ENCODE measurements at regions not wholly inside any gene's neighbourhood (a gene's known extent, or its start where the extent isn't known, plus 50 kb on each side); places are given as distances from the start of the nearest gene placed in this dataset.

GRCh38 chr9:3628239-3628638 lies 102.4 kb upstream of the RFX3 start (continued):
- TF ChIP-seq YY1 (IDR thresholded peaks at IDR 0.05; ENCODE audit: low read depth): no peak
- no peak for TF ChIP-seq CHD2 (IDR thresholded peaks at IDR 0.05; ENCODE audit: low read length, partially characterized antibody)
- TF ChIP-seq EP300 (IDR thresholded peaks at IDR 0.05; ENCODE audit: borderline replicate concordance in 1 of 2, low read depth in 1 of 2, low read length in 1 of 2): no peak
- TF ChIP-seq GABPA (IDR thresholded peaks at IDR 0.05; ENCODE audit: low read depth): no peak
- no peak for TF ChIP-seq RCOR1 (IDR thresholded peaks at IDR 0.05; ENCODE audit: low read length)

GRCh38 chr9:3608011-3608410 lies 82.2 kb upstream of the RFX3 start:
- no peaks in the 10 kb centered on the region for H3F3A ChIP-seq (replicated peaks; ENCODE audit: insufficient read depth)
- H3K4me1 ChIP-seq (ENCODE audit: control insufficient read depth in 1 of 2, insufficient read depth in 2 of 2, low read depth in 1 of 2, low read length in 1 of 2): no peaks in the 10 kb centered on the region
- H3K36me3 ChIP-seq (replicated peaks in 1 of 2; ENCODE audit: control insufficient read depth in 1 of 2, insufficient read depth in 2 of 2, low read length in 1 of 2): no peaks in the 10 kb centered on the region
- no peaks in the 10 kb centered on the region for H3K27me3 ChIP-seq (ENCODE audit: insufficient read depth)
- WGBS (ENCODE audit: low lambda C conversion rate): 86% methylated on average over 5 of the region's 5 CpGs
- H3K4me2 ChIP-seq: no peak overlapping the region
- POLR2A ChIA-PET: no interaction called here
- no peaks in the 10 kb centered on the region for H3K9me3 ChIP-seq
- TF ChIP-seq USF2 (IDR thresholded peaks at IDR 0.05; ENCODE audit: borderline replicate concordance, low read depth, low read length) (no peak), MXI1 (IDR thresholded peaks at IDR 0.05; ENCODE audit: low read depth, low read length) (no peak), REST (IDR thresholded peaks at IDR 0.05; ENCODE audit: low read depth, low read length) (no peak), JUND (IDR thresholded peaks at IDR 0.05) (no peak)
- no peaks in the 10 kb centered on the region for H3K9me2 ChIP-seq
- H3K79me2 ChIP-seq (ENCODE audit: insufficient read depth): no peaks in the 10 kb centered on the region
- CTCF ChIA-PET: interaction anchor here (1.5 kb wide), 1 partner anchor 44 kb away, joined by 3 read pairs; no protein-coding TSS in a partner anchor
- no peak overlapping the region for H2AFZ ChIP-seq (ENCODE audit: low read depth)
- H3K9ac ChIP-seq: no peak overlapping the region
- no peak overlapping the region for H3K27ac ChIP-seq (ENCODE audit: low read depth in 2 of 2, low read length in 1 of 2)
- DNase-seq: no peak
- H4K20me1 ChIP-seq (ENCODE audit: insufficient read depth): no peaks in the 10 kb centered on the region
- H3K4me3 ChIP-seq (ENCODE audit: low read depth in 2 of 2, low read length in 1 of 2): no peak overlapping the region

- Histone ChIP-seq H3K4me3 (ENCODE audit: low read depth in 2 of 2, low read length in 1 of 2) (no peak overlapping the region), H3K79me2 (ENCODE audit: insufficient read depth) (no peaks in the 10 kb centered on the region), H4K20me1 (ENCODE audit: insufficient read depth) (no peaks in the 10 kb centered on the region), H2AFZ (ENCODE audit: low read depth) (no peak overlapping the region), H3K36me3 (replicated peaks in 1 of 2; ENCODE audit: control insufficient read depth in 1 of 2, insufficient read depth in 2 of 2, low read length in 1 of 2) (no peaks in the 10 kb centered on the region), H3K9me3 (no peaks in the 10 kb centered on the region), H3K27ac (ENCODE audit: low read depth in 2 of 2, low read length in 1 of 2) (no peak overlapping the region), H3K4me2 (no peak overlapping the region), H3K4me1 (ENCODE audit: control insufficient read depth in 1 of 2, insufficient read depth in 2 of 2, low read depth in 1 of 2, low read length in 1 of 2) (no peaks in the 10 kb centered on the region), H3K27me3 (ENCODE audit: insufficient read depth) (no peaks in the 10 kb centered on the region), H3K9me2 (no peaks in the 10 kb centered on the region), H3K9ac (no peak overlapping the region), H3F3A (replicated peaks; ENCODE audit: insufficient read depth) (no peaks in the 10 kb centered on the region)
- no peak for TF ChIP-seq FOSL2 (IDR thresholded peaks at IDR 0.05; ENCODE audit: borderline replicate concordance, low read depth)
- TF ChIP-seq TCF12 (IDR thresholded peaks at IDR 0.05): no peak
- no peak for TF ChIP-seq EP300 (IDR thresholded peaks at IDR 0.05; ENCODE audit: borderline replicate concordance in 1 of 2, low read depth in 1 of 2, low read length in 1 of 2)
- TF ChIP-seq EZH2phosphoT487 (IDR thresholded peaks at IDR 0.05; ENCODE audit: borderline replicate concordance, low read depth): no peak
- TF ChIP-seq POLR2AphosphoS5 (IDR thresholded peaks at IDR 0.05; ENCODE audit: low read depth, low read length): no peak
- TF ChIP-seq, protein P1, sequence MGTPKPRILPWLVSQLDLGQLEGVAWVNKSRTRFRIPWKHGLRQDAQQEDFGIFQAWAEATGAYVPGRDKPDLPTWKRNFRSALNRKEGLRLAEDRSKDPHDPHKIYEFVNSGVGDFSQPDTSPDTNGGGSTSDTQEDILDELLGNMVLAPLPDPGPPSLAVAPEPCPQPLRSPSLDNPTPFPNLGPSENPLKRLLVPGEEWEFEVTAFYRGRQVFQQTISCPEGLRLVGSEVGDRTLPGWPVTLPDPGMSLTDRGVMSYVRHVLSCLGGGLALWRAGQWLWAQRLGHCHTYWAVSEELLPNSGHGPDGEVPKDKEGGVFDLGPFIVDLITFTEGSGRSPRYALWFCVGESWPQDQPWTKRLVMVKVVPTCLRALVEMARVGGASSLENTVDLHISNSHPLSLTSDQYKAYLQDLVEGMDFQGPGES (IDR thresholded peaks at IDR 0.05; ENCODE audit: low read depth, low read length): no peak
- TF ChIP-seq, protein P2, sequence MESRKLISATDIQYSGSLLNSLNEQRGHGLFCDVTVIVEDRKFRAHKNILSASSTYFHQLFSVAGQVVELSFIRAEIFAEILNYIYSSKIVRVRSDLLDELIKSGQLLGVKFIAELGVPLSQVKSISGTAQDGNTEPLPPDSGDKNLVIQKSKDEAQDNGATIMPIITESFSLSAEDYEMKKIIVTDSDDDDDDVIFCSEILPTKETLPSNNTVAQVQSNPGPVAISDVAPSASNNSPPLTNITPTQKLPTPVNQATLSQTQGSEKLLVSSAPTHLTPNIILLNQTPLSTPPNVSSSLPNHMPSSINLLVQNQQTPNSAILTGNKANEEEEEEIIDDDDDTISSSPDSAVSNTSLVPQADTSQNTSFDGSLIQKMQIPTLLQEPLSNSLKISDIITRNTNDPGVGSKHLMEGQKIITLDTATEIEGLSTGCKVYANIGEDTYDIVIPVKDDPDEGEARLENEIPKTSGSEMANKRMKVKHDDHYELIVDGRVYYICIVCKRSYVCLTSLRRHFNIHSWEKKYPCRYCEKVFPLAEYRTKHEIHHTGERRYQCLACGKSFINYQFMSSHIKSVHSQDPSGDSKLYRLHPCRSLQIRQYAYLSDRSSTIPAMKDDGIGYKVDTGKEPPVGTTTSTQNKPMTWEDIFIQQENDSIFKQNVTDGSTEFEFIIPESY (IDR thresholded peaks at IDR 0.05; ENCODE audit: borderline replicate concordance, low read depth): no peak
- no peak for TF ChIP-seq SMC3 (IDR thresholded peaks at IDR 0.05; ENCODE audit: low read depth, low read length)
- TF ChIP-seq RFX5 (IDR thresholded peaks at IDR 0.05; ENCODE audit: low read length): no peak
- no peak for TF ChIP-seq JUND (IDR thresholded peaks at IDR 0.05)
- ChIA-PET CTCF (no interaction called here), POLR2A (no interaction called here)
- no peak for DNase-seq
- WGBS (ENCODE audit: low lambda C conversion rate): 73% methylated on average over 3 of the region's 3 CpGs
Measured at GRCh38 chr9:3600672-3601071, 74.9 kb upstream of the RFX3 start.

Data from SK-N-SH (cell line).